ENCODE measurements at regions not wholly inside any gene's neighbourhood (a gene's known extent, or its start where the extent isn't known, plus 50 kb on each side); places are given as distances from the start of the nearest gene placed in this dataset.

- no peak for TF ChIP-seq CTCF (IDR thresholded peaks at IDR 0.05)
- TF ChIP-seq POLR2A (IDR thresholded peaks at IDR 0.05) = no peak
Measured at GRCh38 chr12:74988156-74988555, 221.5 kb downstream of the KCNC2 start.
